HCT116 (cell line): ENCODE measurements at regions not wholly inside any gene's neighbourhood (a gene's known extent, or its start where the extent isn't known, plus 50 kb on each side); places are given as distances from the start of the nearest gene placed in this dataset.

Experiments used
- ATAC-seq: fragments of 200-7000 bp; cut with Tn5 transposase; 2 replicates; pipeline ENCODE4 v1.9.1; 2020; ENCODE audit warnings: mild to moderate bottlenecking, moderate library complexity
- BruUV-seq: library from RNA; stranded (reverse); fragments of 400-500 nt; replicated peaks from 2 replicates; lab custom pipeline; 2021; lab: Mats Ljungman, UMichigan
- CTCF ChIA-PET: fragments of 300-600 bp; sonication (Branson Sonifier 250); formaldehyde crosslinking; loops from one replicate; lab custom pipeline; 2021; ENCODE audit warnings: antibody characterized with exemption; lab: Charles Lee
- POLR2A ChIA-PET: fragments of 300-600, 350-600 bp; sonication (Branson Sonifier 250); formaldehyde crosslinking; loops from one replicate; lab custom pipeline; 2021; ENCODE audit warnings: antibody characterized with exemption; lab: Charles Lee
- RAD21 ChIA-PET, 2 experiments: fragments of 300-600 bp; sonication (Branson Sonifier 250); formaldehyde crosslinking; loops; one replicate each; lab custom pipeline; 2023; ENCODE audit warnings: low total read pairs in 2 of 2; ENCODE audit not compliant: uncharacterized antibody in 2 of 2, unreplicated experiment in 2 of 2, low non-redundant PET in 1 of 2; lab: Charles Lee
- DNase-seq: peaks from one replicate; pipeline ENCODE4 v3.0.0-alpha.2; 2010; ENCODE audit warnings: low read depth, low spot score
- H2AFZ ChIP-seq: fragments of 200-600 bp; shearing (Covaris generic), sonication (generic); 2 replicates; pipeline ENCODE4 v1.6.1; 2017; ENCODE audit warnings: low read depth, mixed run types, mixed read lengths, antibody characterized with exemption, low read length; ENCODE audit not compliant: poor library complexity, severe bottlenecking
- H3K27ac ChIP-seq: 2 replicates; pipeline ENCODE4 v1.5.1; 2012; ENCODE audit warnings: low read depth, low read length
- H3K27me3 ChIP-seq: fragments of 200-600 bp; sonication (generic); 2 replicates; pipeline ENCODE4 v1.6.1; 2016; ENCODE audit warnings: mixed run types, low read length, mixed read lengths; ENCODE audit not compliant: insufficient read depth
- H3K36me3 ChIP-seq, 2 experiments: fragments of 200-500 bp in 1 of 2; fragments of 200-600 bp in 1 of 2; sonication (Bioruptor generic) in 1 of 2; sonication (generic) in 1 of 2; 2 replicates each; pipeline versions ENCODE4 v1.5.1 to v1.6.1; 2014 to 2016; ENCODE audit warnings: low read length in 2 of 2, inconsistent platforms in 1 of 2, mixed read lengths in 1 of 2, mixed run types in 1 of 2; ENCODE audit not compliant: insufficient read depth in 2 of 2, control insufficient read depth in 1 of 2
- H3K4me1 ChIP-seq, 2 experiments: fragments of 200-600 bp in 1 of 2; sonication (generic) in 1 of 2; 2 replicates each; pipeline versions ENCODE4 v1.5.1 to v1.6.1; 2012 to 2017; ENCODE audit warnings: low read length in 2 of 2, inconsistent platforms in 1 of 2, mild to moderate bottlenecking in 1 of 2, mixed read lengths in 1 of 2, mixed run types in 1 of 2, moderate library complexity in 1 of 2; ENCODE audit not compliant: insufficient read depth in 2 of 2, control insufficient read depth in 1 of 2
- H3K4me2 ChIP-seq: fragments of 200-600 bp; sonication (generic); 2 replicates; pipeline ENCODE4 v1.6.1; 2017; ENCODE audit warnings: mixed run types, low read length, mixed read lengths
- H3K4me3 ChIP-seq, 2 experiments: fragments of 200-600 bp in 1 of 2; sonication (generic) in 1 of 2; replicated peaks in 1 of 2; 2 replicates each; pipeline ENCODE4 v1.5.1; 2011 to 2016; ENCODE audit warnings: low read length in 2 of 2, control low read depth in 1 of 2, low read depth in 1 of 2, mild to moderate bottlenecking in 1 of 2, mixed read lengths in 1 of 2, mixed run types in 1 of 2
- H3K79me2 ChIP-seq: fragments of 200-600 bp; sonication (generic); 2 replicates; pipeline ENCODE4 v1.6.1; 2017; ENCODE audit warnings: mild to moderate bottlenecking, mixed run types, low read length, moderate library complexity, mixed read lengths; ENCODE audit not compliant: insufficient read depth
- H3K9ac ChIP-seq: fragments of 200-600 bp; sonication (generic); 2 replicates; pipeline ENCODE4 v1.6.1; 2016; ENCODE audit warnings: low read length, mixed read lengths
- H3K9me2 ChIP-seq: fragments of 200-600 bp; sonication (generic), shearing (Covaris generic); 2 replicates; pipeline ENCODE4 v1.6.1; 2017; ENCODE audit warnings: mixed run types, mild to moderate bottlenecking, moderate library complexity; ENCODE audit not compliant: insufficient read depth
- H3K9me3 ChIP-seq, 2 experiments: fragments of 200-500 bp in 1 of 2; fragments of 200-600 bp in 1 of 2; sonication (Bioruptor generic) in 1 of 2; sonication (generic) in 1 of 2; 2 replicates each; pipeline ENCODE4 v1.6.1; 2014 to 2017; ENCODE audit warnings: low read length in 2 of 2, mixed read lengths in 2 of 2, inconsistent platforms in 1 of 2, low read depth in 1 of 2, mild to moderate bottlenecking in 1 of 2, mixed run types in 1 of 2, moderate library complexity in 1 of 2; ENCODE audit not compliant: control insufficient read depth in 1 of 2, insufficient read depth in 1 of 2
- H4K20me1 ChIP-seq: fragments of 200-600 bp; sonication (generic), shearing (Covaris generic); 2 replicates; pipeline ENCODE4 v1.6.1; 2017; ENCODE audit warnings: mixed run types, mild to moderate bottlenecking, moderate library complexity; ENCODE audit not compliant: insufficient read depth
- CBX3 ChIP-seq: IDR thresholded peaks from 2 replicates; pipeline ENCODE4 v1.6.1; 2012; ENCODE audit warnings: low read depth
- CEBPB ChIP-seq: IDR thresholded peaks from 2 replicates; pipeline ENCODE4 v1.6.1; 2012; ENCODE audit warnings: low read depth
- EGR1 ChIP-seq: IDR thresholded peaks from 2 replicates; pipeline ENCODE4 v1.6.1; 2012; ENCODE audit warnings: low read depth
- EZH2 ChIP-seq: fragments of 200-600 bp; sonication (generic); IDR thresholded peaks from 2 replicates; pipeline ENCODE4 v1.6.1; 2017; ENCODE audit warnings: antibody characterized with exemption, mixed run types
- EZH2phosphoT487 ChIP-seq: fragments of 200-600 bp; IDR thresholded peaks from 2 replicates; pipeline ENCODE4 v1.6.1; 2018; ENCODE audit warnings: antibody characterized with exemption, borderline replicate concordance
- POLR2AphosphoS5 ChIP-seq: IDR thresholded peaks from 2 replicates; pipeline ENCODE4 v1.6.1; 2011; ENCODE audit warnings: mild to moderate bottlenecking, low read depth, low read length, moderate library complexity
- SP1 ChIP-seq: IDR thresholded peaks from 2 replicates; pipeline ENCODE4 v1.6.1; 2012; ENCODE audit warnings: low read depth
- TCF7L2 ChIP-seq: IDR thresholded peaks from 2 replicates; pipeline ENCODE4 v1.7.0; 2011; ENCODE audit warnings: borderline replicate concordance, inconsistent platforms; ENCODE audit not compliant: insufficient read depth, insufficient read length; ENCODE audit errors: extremely low read depth
- YY1 ChIP-seq: IDR thresholded peaks from 2 replicates; pipeline ENCODE4 v1.6.1; 2011; ENCODE audit warnings: low read length, low read depth, moderate library complexity, mild to moderate bottlenecking; ENCODE audit not compliant: insufficient replicate concordance; ENCODE audit errors: extremely low read depth
- intact Hi-C: fragments of 100-400 bp; cut with micrococcal nuclease; formaldehyde crosslinking; loops from 2 replicates; pipeline ENCODE4 v1.10.0; 2022
- TF ChIP-seq, protein P1 (sequence below): IDR thresholded peaks from 2 replicates; pipeline ENCODE4 v1.6.1; 2012
- TF ChIP-seq, protein P2 (sequence below): IDR thresholded peaks from 2 replicates; pipeline ENCODE4 v1.6.1; 2012
- TF ChIP-seq, protein P3 (sequence below), 3 experiments: fragments of 200-600 bp in 1 of 3; sonication (generic) in 1 of 3; IDR thresholded peaks in 2 of 3; conservative IDR thresholded peaks in 1 of 3; 2 replicates each; pipeline ENCODE4 v1.5.1; 2012 to 2017; ENCODE audit warnings: low read depth in 2 of 3, low read length in 2 of 3, antibody characterized with exemption in 1 of 3, borderline replicate concordance in 1 of 3, control low read depth in 1 of 3, mild to moderate bottlenecking in 1 of 3, mixed read lengths in 1 of 3, mixed run types in 1 of 3, moderate library complexity in 1 of 3; ENCODE audit not compliant: insufficient read depth in 1 of 3

DNA sequence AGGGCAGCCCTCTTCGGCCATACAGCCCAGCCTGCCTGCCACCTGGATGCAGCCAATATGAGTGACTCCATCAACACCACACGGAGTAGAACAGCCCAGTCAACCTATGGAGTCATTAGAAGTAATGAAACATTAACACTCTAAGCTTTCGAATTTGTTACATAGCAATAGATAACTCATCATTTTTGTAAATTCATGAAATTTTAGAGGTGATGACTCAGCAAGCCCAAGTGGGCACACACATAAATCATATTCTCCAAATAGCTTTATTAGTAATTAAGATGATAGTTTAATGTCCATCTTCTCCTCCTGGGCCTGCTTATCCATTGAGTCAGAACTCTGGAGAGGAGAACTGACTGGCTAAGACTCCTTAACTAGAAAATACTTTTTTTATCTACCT is 335.0 kb upstream of the KCNH8 start (continued):
- TF ChIP-seq, protein P1, sequence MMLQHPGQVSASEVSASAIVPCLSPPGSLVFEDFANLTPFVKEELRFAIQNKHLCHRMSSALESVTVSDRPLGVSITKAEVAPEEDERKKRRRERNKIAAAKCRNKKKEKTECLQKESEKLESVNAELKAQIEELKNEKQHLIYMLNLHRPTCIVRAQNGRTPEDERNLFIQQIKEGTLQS, result no peak
- TF ChIP-seq, protein P2, sequence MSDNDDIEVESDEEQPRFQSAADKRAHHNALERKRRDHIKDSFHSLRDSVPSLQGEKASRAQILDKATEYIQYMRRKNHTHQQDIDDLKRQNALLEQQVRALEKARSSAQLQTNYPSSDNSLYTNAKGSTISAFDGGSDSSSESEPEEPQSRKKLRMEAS, result no peak
- TF ChIP-seq SP1, result no peak

DNA sequence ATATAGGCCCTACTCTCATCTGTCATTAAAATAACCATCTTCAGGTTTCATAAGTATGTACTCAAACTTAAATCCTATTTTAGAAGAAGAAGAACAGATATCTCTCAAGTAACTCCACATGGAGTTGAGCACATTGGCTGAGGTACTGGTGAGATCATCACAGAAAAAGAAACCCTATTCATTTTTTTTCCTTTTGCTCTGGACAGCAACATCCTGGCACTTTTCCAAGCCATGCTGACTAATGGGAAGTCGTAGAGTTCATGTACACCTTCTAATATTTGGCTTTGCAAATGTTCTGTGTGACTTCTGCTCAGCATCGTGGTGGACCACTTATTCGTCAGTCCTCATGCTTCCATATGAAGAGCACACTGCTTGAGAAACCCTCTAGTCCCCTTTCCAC is 336.0 kb upstream of the KCNH8 start:
- Histone ChIP-seq H2AFZ (no peak overlapping the region), H3K27me3 (no peaks in the 10 kb centered on the region), H3K9ac (no peak overlapping the region), H3K9me3 (no peaks in the 10 kb centered on the region; a peak in 1 of 4 replicates), H3K36me3 (no peaks in the 10 kb centered on the region), H3K79me2 (no peaks in the 10 kb centered on the region), H3K27ac (no peak overlapping the region), H3K9me2 (no peaks in the 10 kb centered on the region), H3K4me1 (no peaks in the 10 kb centered on the region), H3K4me2 (no peak overlapping the region)
- POLR2A ChIA-PET, result no interaction called here
- DNase-seq (no peak), ATAC-seq (no peak)
- intact Hi-C loops, result no loop called here
- RAD21 ChIA-PET, result no interaction called here
- BruUV-seq, result no TSS peak
- TF ChIP-seq POLR2AphosphoS5, result no peak
- TF ChIP-seq CBX3, result no peak
- TF ChIP-seq EZH2, result no peak
- TF ChIP-seq, protein P1, result no peak
- TF ChIP-seq CEBPB, result no peak
- TF ChIP-seq TCF7L2, result no peak
- TF ChIP-seq, protein P3, sequence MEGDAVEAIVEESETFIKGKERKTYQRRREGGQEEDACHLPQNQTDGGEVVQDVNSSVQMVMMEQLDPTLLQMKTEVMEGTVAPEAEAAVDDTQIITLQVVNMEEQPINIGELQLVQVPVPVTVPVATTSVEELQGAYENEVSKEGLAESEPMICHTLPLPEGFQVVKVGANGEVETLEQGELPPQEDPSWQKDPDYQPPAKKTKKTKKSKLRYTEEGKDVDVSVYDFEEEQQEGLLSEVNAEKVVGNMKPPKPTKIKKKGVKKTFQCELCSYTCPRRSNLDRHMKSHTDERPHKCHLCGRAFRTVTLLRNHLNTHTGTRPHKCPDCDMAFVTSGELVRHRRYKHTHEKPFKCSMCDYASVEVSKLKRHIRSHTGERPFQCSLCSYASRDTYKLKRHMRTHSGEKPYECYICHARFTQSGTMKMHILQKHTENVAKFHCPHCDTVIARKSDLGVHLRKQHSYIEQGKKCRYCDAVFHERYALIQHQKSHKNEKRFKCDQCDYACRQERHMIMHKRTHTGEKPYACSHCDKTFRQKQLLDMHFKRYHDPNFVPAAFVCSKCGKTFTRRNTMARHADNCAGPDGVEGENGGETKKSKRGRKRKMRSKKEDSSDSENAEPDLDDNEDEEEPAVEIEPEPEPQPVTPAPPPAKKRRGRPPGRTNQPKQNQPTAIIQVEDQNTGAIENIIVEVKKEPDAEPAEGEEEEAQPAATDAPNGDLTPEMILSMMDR (IDR thresholded peaks at IDR 0.05 in 2 of 3, conservative IDR thresholded peaks at IDR 0.05 in 1 of 3; ENCODE audit: borderline replicate concordance in 1 of 3, insufficient read depth in 1 of 3, low read depth in 2 of 3, low read length in 2 of 3), result no peak
- TF ChIP-seq EZH2phosphoT487, result no peak
- TF ChIP-seq, protein P2, result no peak
- TF ChIP-seq YY1, result no peak
- no peak for TF ChIP-seq EGR1
- TF ChIP-seq, all 23 proteins: peak for 0
- H4K20me1 ChIP-seq, result no peaks in the 10 kb centered on the region
- CTCF ChIA-PET, result no interaction called here
- no peak overlapping the region for H3K4me3 ChIP-seq
